Activated effector memory CD4-positive, alpha-beta T cell treated with anti-CD3 and anti-CD28 coated beads, Interleukin-2, amount 50 U/mL, for 16 hours (primary cell): ENCODE measurements at regions not wholly inside any gene's neighbourhood (a gene's known extent, or its start where the extent isn't known, plus 50 kb on each side); places are given as distances from the start of the nearest gene placed in this dataset.

ENCODE experiments used
- DNase-seq: peaks from one replicate; pipeline ENCODE4 v3.0.0-alpha.2; 2020

GRCh38 chr5:8580298-8580697 lies 711.4 kb downstream of the MTRR start:
- DNase-seq, result no peak

GRCh38 chr5:8581047-8581446 lies 712.1 kb downstream of the MTRR start:
- no peak for DNase-seq

GRCh38 chr5:8585230-8586018 lies 716.5 kb downstream of the MTRR start:
- no peak for DNase-seq

DNA sequence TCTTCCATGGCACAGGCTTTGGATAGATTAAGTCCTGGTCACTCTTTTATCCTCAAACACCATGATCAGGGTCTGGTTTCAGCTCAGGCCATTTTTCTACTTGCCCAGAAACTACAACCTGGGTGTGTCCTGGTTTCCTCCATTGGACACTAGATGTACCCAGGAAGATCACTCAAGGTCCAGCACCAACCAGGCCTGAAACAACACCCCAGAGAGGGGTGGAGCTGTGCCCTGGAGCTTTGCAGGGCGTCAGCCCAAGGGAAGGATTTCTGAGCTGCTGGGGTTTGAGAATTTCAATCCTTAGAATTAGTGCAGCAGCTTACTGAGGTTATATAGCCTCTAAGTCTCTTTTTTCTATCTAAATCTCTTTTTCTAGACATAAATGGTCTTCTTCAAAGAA lies 722.0 kb downstream of the MTRR start:
- DNase-seq, result no peak

GRCh38 chr5:8598356-8598755 lies 729.4 kb downstream of the MTRR start:
- DNase-seq, result no peak

DNA sequence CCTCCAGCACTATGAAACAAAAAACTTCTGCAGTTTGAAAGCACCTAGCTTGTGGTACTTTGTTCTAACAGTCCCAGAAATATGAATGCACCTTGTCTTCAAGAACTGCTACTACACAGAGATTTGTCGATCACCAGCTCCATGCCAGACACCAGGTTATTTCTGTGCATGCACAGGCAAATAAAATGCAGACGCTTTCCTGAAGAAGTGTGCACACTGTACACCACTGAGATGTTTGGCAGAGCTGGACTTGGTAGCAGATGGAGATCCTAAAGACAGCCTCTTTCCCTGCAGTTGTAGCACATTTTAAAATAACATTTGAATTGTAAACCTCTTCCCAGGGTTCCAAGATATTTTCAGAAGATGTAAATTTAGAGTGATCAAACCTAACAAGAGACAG lies 730.0 kb downstream of the MTRR start:
- no peak for DNase-seq

- no peak for DNase-seq
Observed at GRCh38 chr5:8600843-8601242, 731.9 kb downstream of the MTRR start.

DNA sequence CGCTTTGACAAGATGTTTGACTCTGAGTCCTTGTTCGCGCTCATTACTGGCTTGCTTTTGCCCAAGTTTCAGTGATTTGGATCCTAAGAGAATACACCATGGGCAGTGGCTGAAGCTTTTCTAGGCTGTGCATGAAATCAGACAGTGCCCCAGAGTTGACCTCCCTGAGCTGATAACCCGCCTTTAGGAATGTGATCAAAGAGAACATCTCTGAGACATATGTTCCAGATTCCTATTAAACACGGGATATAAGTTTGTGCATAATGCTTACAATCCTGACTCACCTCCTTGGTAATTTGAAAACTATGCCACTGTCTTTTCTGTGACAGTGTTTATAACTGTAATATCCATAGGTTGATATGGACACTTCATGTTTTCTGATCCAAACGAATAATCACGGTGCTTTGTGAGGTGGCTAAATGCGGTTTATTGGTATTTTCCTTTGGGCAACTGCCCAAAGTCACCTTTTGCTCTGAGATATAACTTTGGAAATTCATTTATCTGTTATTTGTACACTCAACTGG lies 732.9 kb downstream of the MTRR start:
- no peak for DNase-seq

DNA sequence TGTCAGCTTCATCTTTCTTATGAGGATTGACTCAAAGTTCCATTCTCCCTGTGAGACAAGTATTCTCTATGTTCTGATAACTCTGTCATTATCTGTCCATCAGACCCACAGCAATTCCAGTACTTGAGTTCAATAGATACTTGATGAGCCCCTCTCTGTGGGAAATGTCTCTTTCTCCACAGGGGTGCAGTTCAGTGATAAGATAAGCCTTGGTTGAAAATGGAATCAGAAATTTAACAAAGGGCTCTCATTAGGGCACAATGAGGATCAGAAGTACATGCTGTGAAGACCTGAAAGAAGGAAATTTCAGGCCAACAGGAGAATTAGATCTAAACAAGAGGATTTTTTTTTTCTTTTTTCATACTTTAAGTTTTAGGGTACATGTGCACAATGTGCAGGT lies 737.3 kb downstream of the MTRR start:
- DNase-seq, result no peak

- no peak for DNase-seq
Observed at GRCh38 chr5:8611067-8611466, 742.1 kb downstream of the MTRR start.

DNA sequence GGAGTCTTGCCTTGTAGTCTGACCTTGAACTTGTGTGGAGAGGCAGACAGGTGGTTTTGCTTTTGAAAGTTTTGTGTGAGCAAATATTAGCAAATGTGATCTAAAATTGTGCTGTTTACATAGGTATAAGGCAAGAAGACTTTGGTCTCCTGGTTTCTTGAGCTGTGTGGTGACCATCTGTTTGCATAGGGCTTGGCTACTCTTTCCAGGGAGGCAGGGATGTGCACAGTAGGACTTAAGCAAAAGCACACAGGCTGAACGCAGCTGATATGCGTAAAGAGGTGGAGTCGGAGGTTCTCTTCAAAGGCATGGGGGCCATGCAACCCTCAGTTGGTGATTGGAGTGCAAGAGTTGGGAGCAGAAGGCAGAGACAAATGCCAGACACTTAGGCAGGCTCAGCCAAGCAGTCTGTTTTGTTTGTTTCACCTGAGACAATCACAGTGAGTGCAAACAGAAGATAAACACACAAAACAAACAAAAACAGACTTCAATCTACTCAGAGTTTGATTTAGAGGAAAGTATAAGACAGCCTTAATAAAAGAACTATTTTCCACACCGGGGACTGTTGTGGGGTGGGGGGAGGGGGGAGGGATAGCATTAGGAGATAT lies 744.2 kb downstream of the MTRR start:
- no peak for DNase-seq

GRCh38 chr5:8615142-8615858 lies 746.4 kb downstream of the MTRR start:
- DNase-seq, result no peak

- no peak for DNase-seq
Observed at GRCh38 chr5:8628521-8628920, 759.6 kb downstream of the MTRR start.

- DNase-seq, result no peak
Observed at GRCh38 chr5:8633259-8633658, 764.3 kb downstream of the MTRR start.

DNA sequence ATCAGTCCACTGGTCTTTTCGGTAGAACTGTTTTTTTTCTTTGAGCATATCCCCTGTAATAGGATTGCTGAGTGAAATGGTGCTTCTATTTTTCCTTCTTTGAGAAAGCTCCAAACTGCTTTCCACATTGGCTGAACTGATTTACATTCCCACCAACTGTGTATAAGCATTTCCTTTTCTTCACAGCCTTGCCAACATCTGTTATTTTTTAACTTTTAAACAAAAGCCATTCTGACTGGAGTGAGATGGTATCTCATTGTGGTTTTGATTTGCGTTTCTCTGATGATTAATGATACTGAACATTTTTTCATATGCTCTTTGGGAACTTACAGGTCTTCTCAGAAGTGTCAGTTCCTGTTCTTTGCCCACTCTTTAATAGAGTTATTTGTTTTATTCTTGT lies 764.7 kb downstream of the MTRR start:
- no peak for DNase-seq

DNA sequence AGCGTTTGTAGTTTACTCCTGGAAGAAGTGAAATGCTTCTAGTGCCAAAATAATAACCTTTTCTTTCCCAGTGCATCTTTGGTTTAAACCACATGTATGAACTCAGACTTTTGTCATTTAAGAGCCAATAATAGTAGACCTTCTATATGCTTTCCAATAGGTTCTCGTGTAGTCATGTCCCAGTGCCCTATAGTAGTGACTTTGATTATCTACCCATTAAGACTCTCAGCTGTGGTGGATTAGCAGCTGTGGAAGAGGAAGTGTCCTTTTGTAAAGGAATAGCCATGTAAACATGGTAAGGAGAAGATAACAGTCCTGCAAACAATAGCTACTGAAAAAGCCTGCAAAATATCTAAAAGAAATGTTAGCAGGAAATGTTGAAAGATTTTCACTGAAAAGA lies 765.3 kb downstream of the MTRR start:
- DNase-seq, result no peak

DNA sequence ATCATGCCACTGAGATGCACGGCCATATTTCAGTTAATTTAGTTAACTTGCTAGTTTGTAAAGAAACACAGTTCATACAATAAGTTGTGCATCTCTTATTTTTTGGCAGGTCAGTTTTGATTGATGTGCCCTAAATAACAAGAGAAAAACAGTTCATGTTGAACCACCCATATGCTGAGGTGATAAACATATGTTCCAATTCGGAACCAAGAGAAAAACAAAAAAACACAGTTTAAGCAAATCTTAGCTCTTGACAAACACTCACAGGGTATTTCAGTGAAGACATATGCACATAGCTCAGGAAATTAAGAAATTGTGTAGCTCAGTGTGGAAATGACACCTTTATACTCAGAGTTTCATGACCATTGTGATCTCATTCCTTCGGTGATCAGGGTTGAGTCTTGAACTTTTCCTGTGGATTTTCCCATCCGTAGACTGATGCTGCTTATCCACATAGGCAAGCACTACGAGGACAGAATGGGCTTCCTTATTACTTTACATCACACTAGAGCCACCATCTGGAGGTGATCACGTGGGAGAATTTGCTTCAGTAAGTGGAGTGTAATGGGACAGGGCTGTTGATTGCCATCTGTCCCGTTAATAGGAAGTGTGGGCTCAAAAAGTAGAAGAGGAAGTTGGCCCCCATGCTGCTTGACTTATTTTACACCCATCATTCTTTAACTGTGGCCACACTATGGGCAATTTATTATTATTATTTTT lies 773.0 kb downstream of the MTRR start:
- no peak for DNase-seq

GRCh38 chr5:8644377-8644776 lies 775.4 kb downstream of the MTRR start:
- DNase-seq, result no peak

GRCh38 chr5:8647111-8647510 lies 778.2 kb downstream of the MTRR start:
- no peak for DNase-seq

DNA sequence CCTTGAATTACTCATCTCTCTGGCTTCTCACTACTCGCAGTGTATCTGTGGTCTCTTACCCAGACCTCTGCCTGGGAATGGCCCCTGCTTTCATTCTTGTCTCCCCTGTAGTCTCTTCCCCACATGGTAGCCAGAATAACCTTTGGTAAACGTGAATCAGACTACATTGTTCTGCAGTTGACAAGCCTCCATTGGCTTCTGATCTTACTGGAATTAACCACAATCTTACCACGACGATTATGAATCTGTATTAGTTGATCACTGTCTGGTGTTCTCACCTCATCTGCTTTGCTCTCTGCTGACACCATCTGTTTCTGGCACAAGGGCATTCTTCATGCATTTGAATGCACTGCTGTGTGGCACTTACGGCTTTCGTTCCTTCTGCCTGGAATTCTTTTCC lies 781.2 kb downstream of the MTRR start:
- no peak for DNase-seq

- DNase-seq, result no peak
Observed at GRCh38 chr5:8660133-8660893, 791.4 kb downstream of the MTRR start.

- no peak for DNase-seq
Observed at GRCh38 chr5:8663374-8663773, 794.4 kb downstream of the MTRR start.

- DNase-seq, result no peak
Observed at GRCh38 chr5:8675182-8675581, 806.2 kb downstream of the MTRR start.
